ENCODE measurements at regions not wholly inside any gene's neighbourhood (a gene's known extent, or its start where the extent isn't known, plus 50 kb on each side); places are given as distances from the start of the nearest gene placed in this dataset.

GRCh38 chr5:9972059-9972458 is 277.6 kb downstream of the ATPSCKMT start:
- no peak for DNase-seq (ENCODE audit: extremely low read depth, low read depth)
- TF ChIP-seq CTCF (IDR thresholded peaks at IDR 0.05; ENCODE audit: low read depth, low read length), result no peak

- DNase-seq (ENCODE audit: extremely low read depth, low read depth), result no peak
- no peak for TF ChIP-seq CTCF (IDR thresholded peaks at IDR 0.05; ENCODE audit: low read depth, low read length)
Observed at GRCh38 chr5:9971301-9971700, 278.4 kb downstream of the ATPSCKMT start.

- DNase-seq (ENCODE audit: extremely low read depth, low read depth), result no peak
- no peak for TF ChIP-seq CTCF (IDR thresholded peaks at IDR 0.05; ENCODE audit: low read depth, low read length)
Observed at GRCh38 chr5:9958914-9959313, 290.8 kb downstream of the ATPSCKMT start.

- DNase-seq (ENCODE audit: extremely low read depth, low read depth), result no peak
- TF ChIP-seq CTCF (IDR thresholded peaks at IDR 0.05; ENCODE audit: low read depth, low read length), result no peak
Observed at GRCh38 chr5:9957214-9957613, 292.5 kb downstream of the ATPSCKMT start.

- no peak for DNase-seq (ENCODE audit: extremely low read depth, low read depth)
- no peak for TF ChIP-seq CTCF (IDR thresholded peaks at IDR 0.05; ENCODE audit: low read depth, low read length)
Observed at GRCh38 chr5:9956725-9957124, 293.0 kb downstream of the ATPSCKMT start.

- DNase-seq (ENCODE audit: extremely low read depth, low read depth), result no peak
- TF ChIP-seq CTCF (IDR thresholded peaks at IDR 0.05; ENCODE audit: low read depth, low read length), result no peak
Observed at GRCh38 chr5:9955586-9955985, 294.1 kb downstream of the ATPSCKMT start.

GRCh38 chr5:9954869-9955268 is 294.8 kb downstream of the ATPSCKMT start:
- peak; percentile 45 for DNase-seq (ENCODE audit: extremely low read depth, low read depth)
- TF ChIP-seq CTCF (IDR thresholded peaks at IDR 0.05; ENCODE audit: low read depth, low read length), result no peak
